Neural progenitor cell (in vitro differentiated cells): ENCODE measurements at regions not wholly inside any gene's neighbourhood (a gene's known extent, or its start where the extent isn't known, plus 50 kb on each side); places are given as distances from the start of the nearest gene placed in this dataset.

Experiments used
- DNase-seq: peaks from one replicate; pipeline ENCODE4 v3.0.0-alpha.2; 2016; ENCODE audit warnings: low spot score
- H2AFZ ChIP-seq: fragments of 200-600 bp; sonication (generic); replicated peaks from 2 replicates; pipeline ENCODE4 v1.6.1; 2016; ENCODE audit warnings: antibody characterized with exemption
- H3F3A ChIP-seq: fragments of 200-600 bp; sonication (generic); 2 replicates; pipeline ENCODE4 v1.6.1; 2016; ENCODE audit warnings: antibody characterized with exemption, low read depth
- H3K27ac ChIP-seq: fragments of 200-600 bp; sonication (generic); 2 replicates; pipeline ENCODE4 v1.5.1; 2016; ENCODE audit warnings: mild to moderate bottlenecking
- H3K27me3 ChIP-seq: fragments of 200-600 bp; sonication (generic); 2 replicates; pipeline ENCODE4 v1.6.1; 2016; ENCODE audit warnings: mild to moderate bottlenecking, moderate library complexity
- H3K36me3 ChIP-seq: fragments of 200-600 bp; sonication (generic); 2 replicates; pipeline ENCODE4 v1.5.1; 2016
- H3K4me1 ChIP-seq: fragments of 200-600 bp; sonication (generic); 2 replicates; pipeline ENCODE4 v1.6.1; 2016; ENCODE audit warnings: mixed run types
- H3K4me2 ChIP-seq: fragments of 200-600 bp; sonication (generic); 2 replicates; pipeline ENCODE4 v1.6.1; 2016
- H3K4me3 ChIP-seq: fragments of 200-600 bp; sonication (generic); 2 replicates; pipeline ENCODE4 v1.5.1; 2016
- H3K79me2 ChIP-seq: fragments of 200-600 bp; sonication (generic); 2 replicates; pipeline ENCODE4 v1.6.1; 2016; ENCODE audit warnings: low read depth
- H3K9ac ChIP-seq: fragments of 200-600 bp; sonication (generic); 2 replicates; pipeline ENCODE4 v1.6.1; 2016
- H3K9me3 ChIP-seq: fragments of 200-600 bp; sonication (generic); 2 replicates; pipeline ENCODE4 v1.5.1; 2016; ENCODE audit warnings: low read depth
- H4K20me1 ChIP-seq: fragments of 200-600 bp; sonication (generic); 2 replicates; pipeline ENCODE4 v1.6.1; 2016; ENCODE audit warnings: low read depth
- H3K27ac Mint-ChIP-seq: 3 replicates; pipeline ENCODE4 v1.8.0; 2021; ENCODE audit warnings: mixed read lengths
- H3K27me3 Mint-ChIP-seq: 2 replicates; pipeline ENCODE4 v1.8.0; 2022; ENCODE audit warnings: low read depth, mild to moderate bottlenecking, inconsistent platforms, moderate library complexity, mixed read lengths; ENCODE audit not compliant: insufficient read depth
- H3K36me3 Mint-ChIP-seq: 3 replicates; pipeline ENCODE4 v1.8.0; 2021; ENCODE audit warnings: mixed read lengths
- H3K4me1 Mint-ChIP-seq: 3 replicates; pipeline ENCODE4 v1.8.0; 2021; ENCODE audit warnings: mixed read lengths
- H3K4me3 Mint-ChIP-seq: 3 replicates; pipeline ENCODE4 v1.8.0; 2021; ENCODE audit warnings: mild to moderate bottlenecking, moderate library complexity, mixed read lengths
- H3K9me3 Mint-ChIP-seq: 3 replicates; pipeline ENCODE4 v1.8.0; 2020; ENCODE audit warnings: mixed read lengths
- EZH2 ChIP-seq: fragments of 200-600 bp; sonication (generic); IDR thresholded peaks from 2 replicates; pipeline ENCODE4 v1.6.1; 2017; ENCODE audit warnings: antibody characterized with exemption, mild to moderate bottlenecking, moderate library complexity
- EZH2phosphoT487 ChIP-seq: fragments of 200-600 bp; sonication (generic); IDR thresholded peaks from 2 replicates; pipeline ENCODE4 v1.6.1; 2017; ENCODE audit warnings: antibody characterized with exemption
- TF ChIP-seq, protein P1 (sequence below): fragments of 200-600 bp; sonication (generic); IDR thresholded peaks from 2 replicates; pipeline ENCODE4 v1.5.1; 2017; ENCODE audit warnings: antibody characterized with exemption, mild to moderate bottlenecking

DNA sequence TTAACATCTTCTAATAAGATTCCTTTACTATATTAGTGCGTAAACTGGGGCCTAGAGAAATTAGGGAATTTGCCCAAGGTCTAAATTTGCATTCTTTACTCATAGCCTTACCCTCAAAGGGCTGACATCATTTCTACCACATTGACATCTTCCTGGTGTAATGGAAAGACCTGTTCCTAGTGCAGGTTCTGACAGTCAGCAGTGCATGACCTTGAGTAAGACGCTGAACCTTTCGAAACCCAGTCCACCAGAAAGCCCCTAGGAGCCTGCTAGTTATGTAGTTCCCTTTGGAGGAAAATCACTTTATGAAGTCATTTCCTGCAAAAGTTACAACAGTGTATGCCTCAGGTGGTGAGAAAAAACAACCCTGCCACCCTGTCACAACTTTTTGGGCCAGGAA is 388.3 kb downstream of the TNS1 start:
- H3K4me3 ChIP-seq: no peak overlapping the region
- Mint-ChIP-seq H3K4me3 (no peak overlapping the region), H3K27ac (no peak overlapping the region), H3K27me3 (peaks cover 14% of the 10 kb centered on the region), H3K36me3 (no peaks in the 10 kb centered on the region), H3K9me3 (peaks cover 2% of the 10 kb centered on the region), H3K4me1 (peaks cover 26% of the 10 kb centered on the region)
- H3K4me2 ChIP-seq: no peak overlapping the region
- no peaks in the 10 kb centered on the region for H3K27me3 ChIP-seq
- H3K79me2 ChIP-seq: no peaks in the 10 kb centered on the region
- TF ChIP-seq EZH2: no peak
- TF ChIP-seq, protein P1, sequence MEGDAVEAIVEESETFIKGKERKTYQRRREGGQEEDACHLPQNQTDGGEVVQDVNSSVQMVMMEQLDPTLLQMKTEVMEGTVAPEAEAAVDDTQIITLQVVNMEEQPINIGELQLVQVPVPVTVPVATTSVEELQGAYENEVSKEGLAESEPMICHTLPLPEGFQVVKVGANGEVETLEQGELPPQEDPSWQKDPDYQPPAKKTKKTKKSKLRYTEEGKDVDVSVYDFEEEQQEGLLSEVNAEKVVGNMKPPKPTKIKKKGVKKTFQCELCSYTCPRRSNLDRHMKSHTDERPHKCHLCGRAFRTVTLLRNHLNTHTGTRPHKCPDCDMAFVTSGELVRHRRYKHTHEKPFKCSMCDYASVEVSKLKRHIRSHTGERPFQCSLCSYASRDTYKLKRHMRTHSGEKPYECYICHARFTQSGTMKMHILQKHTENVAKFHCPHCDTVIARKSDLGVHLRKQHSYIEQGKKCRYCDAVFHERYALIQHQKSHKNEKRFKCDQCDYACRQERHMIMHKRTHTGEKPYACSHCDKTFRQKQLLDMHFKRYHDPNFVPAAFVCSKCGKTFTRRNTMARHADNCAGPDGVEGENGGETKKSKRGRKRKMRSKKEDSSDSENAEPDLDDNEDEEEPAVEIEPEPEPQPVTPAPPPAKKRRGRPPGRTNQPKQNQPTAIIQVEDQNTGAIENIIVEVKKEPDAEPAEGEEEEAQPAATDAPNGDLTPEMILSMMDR: no peak
- TF ChIP-seq EZH2phosphoT487: no peak
- no peaks in the 10 kb centered on the region for H3F3A ChIP-seq
- no peak overlapping the region for H3K9ac ChIP-seq
- H4K20me1 ChIP-seq: no peaks in the 10 kb centered on the region
- no peaks in the 10 kb centered on the region for H3K4me1 ChIP-seq
- no peaks in the 10 kb centered on the region for H3K36me3 ChIP-seq
- no peaks in the 10 kb centered on the region for H3K9me3 ChIP-seq
- no peak for DNase-seq
- no peak overlapping the region for H3K27ac ChIP-seq
- H2AFZ ChIP-seq: no peak overlapping the region

DNA sequence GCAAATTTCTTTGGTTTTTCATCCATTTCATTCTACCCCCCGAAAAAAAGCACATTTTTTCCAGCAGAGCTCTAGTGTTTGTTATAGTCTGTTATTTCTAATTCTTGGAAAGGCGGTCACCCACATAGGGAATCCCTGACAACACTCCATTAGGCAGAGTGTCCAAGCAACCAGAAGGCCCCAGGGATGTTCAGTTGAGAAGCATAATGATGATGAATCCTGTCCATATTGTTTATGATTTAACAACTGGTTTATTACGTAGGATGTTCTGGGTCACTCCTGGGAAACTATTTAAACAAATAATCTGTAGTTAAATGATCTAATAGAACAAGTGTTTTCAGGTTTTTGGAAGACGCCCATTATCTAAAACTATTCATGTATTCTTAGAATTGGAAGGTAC is 388.7 kb downstream of the TNS1 start:
- no peaks in the 10 kb centered on the region for H3K27me3 ChIP-seq
- Mint-ChIP-seq H3K4me3 (no peak overlapping the region), H3K27me3 (peaks cover 14% of the 10 kb centered on the region), H3K36me3 (no peaks in the 10 kb centered on the region), H3K4me1 (peaks cover 27% of the 10 kb centered on the region), H3K27ac (no peak overlapping the region), H3K9me3 (peaks cover 2% of the 10 kb centered on the region)
- H3K9ac ChIP-seq: no peak overlapping the region
- no peak overlapping the region for H3K4me3 ChIP-seq
- no peak overlapping the region for H3K27ac ChIP-seq
- no peaks in the 10 kb centered on the region for H3K9me3 ChIP-seq
- no peak for DNase-seq
- no peak for TF ChIP-seq EZH2
- TF ChIP-seq EZH2phosphoT487: no peak
- TF ChIP-seq, protein P1: no peak
- no peaks in the 10 kb centered on the region for H3F3A ChIP-seq
- H3K36me3 ChIP-seq: no peaks in the 10 kb centered on the region
- no peak overlapping the region for H2AFZ ChIP-seq
- H3K4me2 ChIP-seq: no peak overlapping the region
- no peaks in the 10 kb centered on the region for H4K20me1 ChIP-seq
- no peaks in the 10 kb centered on the region for H3K4me1 ChIP-seq
- no peaks in the 10 kb centered on the region for H3K79me2 ChIP-seq

DNA sequence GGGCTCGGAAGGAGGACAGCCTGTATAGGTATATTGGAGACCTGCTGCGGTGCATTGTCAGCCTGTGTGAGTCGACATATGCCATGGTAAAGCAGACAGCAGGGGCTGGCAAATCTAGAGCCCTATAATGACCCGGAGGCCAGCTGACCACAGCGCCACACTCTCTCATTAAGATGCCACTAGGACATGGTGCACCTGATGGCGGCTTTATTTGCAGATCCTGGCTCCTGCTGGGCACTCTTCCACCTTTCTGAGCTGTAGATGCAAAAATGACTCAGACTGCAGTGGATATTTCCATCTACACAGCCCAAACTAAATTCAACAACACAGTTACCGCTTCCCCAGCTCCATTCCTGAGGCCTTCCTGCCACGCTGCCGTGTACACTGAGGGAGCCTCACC is 389.9 kb downstream of the TNS1 start:
- DNase-seq: no peak
- no peak overlapping the region for H3K9ac ChIP-seq
- no peaks in the 10 kb centered on the region for H3K27me3 ChIP-seq
- no peak overlapping the region for H3K4me3 ChIP-seq
- H3K36me3 Mint-ChIP-seq: no peaks in the 10 kb centered on the region
- no peaks in the 10 kb centered on the region for H4K20me1 ChIP-seq
- no peaks in the 10 kb centered on the region for H3F3A ChIP-seq
- no peak overlapping the region for H2AFZ ChIP-seq
- H3K4me1 ChIP-seq: no peaks in the 10 kb centered on the region
- no peak overlapping the region for H3K27ac Mint-ChIP-seq
- H3K4me1 Mint-ChIP-seq: peaks cover 26% of the 10 kb centered on the region
- no peaks in the 10 kb centered on the region for H3K9me3 ChIP-seq
- H3K4me2 ChIP-seq: no peak overlapping the region
- peaks cover 2% of the 10 kb centered on the region for H3K9me3 Mint-ChIP-seq
- no peaks in the 10 kb centered on the region for H3K36me3 ChIP-seq
- TF ChIP-seq EZH2phosphoT487 (no peak), EZH2 (no peak)
- TF ChIP-seq, protein P1: no peak
- H3K27me3 Mint-ChIP-seq: peaks cover 14% of the 10 kb centered on the region
- H3K27ac ChIP-seq: no peak overlapping the region
- H3K79me2 ChIP-seq: no peaks in the 10 kb centered on the region
- no peak overlapping the region for H3K4me3 Mint-ChIP-seq

DNA sequence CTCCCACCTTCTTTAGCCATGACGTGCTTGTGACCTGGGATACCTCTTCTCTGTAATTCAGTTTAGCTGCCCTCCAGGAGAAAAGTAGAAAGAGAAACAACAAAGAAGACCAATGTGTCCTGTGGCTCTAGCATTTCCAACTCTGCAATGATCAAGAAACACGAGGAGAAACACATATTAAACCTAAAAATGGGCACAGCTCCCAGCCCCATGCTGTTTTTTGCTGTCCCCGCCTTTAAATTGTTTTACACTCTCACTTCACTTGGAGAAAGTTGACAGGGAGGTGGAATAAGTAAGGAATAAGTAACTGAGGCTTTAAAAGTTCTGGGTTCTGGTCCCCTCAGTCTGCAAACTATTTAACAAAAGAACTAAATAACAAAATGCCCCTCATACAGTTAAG is 390.6 kb downstream of the TNS1 start:
- Histone ChIP-seq H3K27me3 (no peaks in the 10 kb centered on the region), H3K79me2 (no peaks in the 10 kb centered on the region), H3K4me2 (no peak overlapping the region), H3K9me3 (no peaks in the 10 kb centered on the region), H3K27ac (no peak overlapping the region), H2AFZ (no peak overlapping the region), H3K4me1 (peaks cover 6% of the 10 kb centered on the region), H3F3A (no peaks in the 10 kb centered on the region), H3K4me3 (no peak overlapping the region), H3K9ac (no peak overlapping the region), H4K20me1 (no peaks in the 10 kb centered on the region), H3K36me3 (no peaks in the 10 kb centered on the region)
- peaks cover 24% of the 10 kb centered on the region for H3K4me1 Mint-ChIP-seq
- H3K27ac Mint-ChIP-seq: no peak overlapping the region
- TF ChIP-seq EZH2: no peak
- TF ChIP-seq, protein P1: no peak
- no peak for TF ChIP-seq EZH2phosphoT487
- H3K36me3 Mint-ChIP-seq: no peaks in the 10 kb centered on the region
- no peak for DNase-seq
- H3K27me3 Mint-ChIP-seq: peaks cover 14% of the 10 kb centered on the region
- no peaks in the 10 kb centered on the region for H3K9me3 Mint-ChIP-seq
- H3K4me3 Mint-ChIP-seq: no peak overlapping the region
